HPDE6-E6E7 (cell line): ENCODE measurements at regions not wholly inside any gene's neighbourhood (a gene's known extent, or its start where the extent isn't known, plus 50 kb on each side); places are given as distances from the start of the nearest gene placed in this dataset.
"Not testable (repeated sequence)": the region's sequence is repeated elsewhere in the genome, so short reads cannot be mapped to it uniquely, and the experiment has no call there.

Experiments used
- DNase-seq: peaks from one replicate; pipeline ENCODE4 v3.0.0; 2011; ENCODE audit warnings: missing footprints; ENCODE audit errors: extremely low spot score

GRCh38 chr5:39656600-39656999, 231.8 kb upstream of the DAB2 start:
- no peak for DNase-seq

- DNase-seq = no peak
Observed at GRCh38 chr5:39654715-39655114, 229.9 kb upstream of the DAB2 start.

GRCh38 chr5:39652481-39652880, 227.7 kb upstream of the DAB2 start:
- DNase-seq = not testable (repeated sequence)

- DNase-seq = no peak
Observed at GRCh38 chr5:39652036-39652435, 227.3 kb upstream of the DAB2 start.

- DNase-seq = no peak
Observed at GRCh38 chr5:39650008-39650762, 225.4 kb upstream of the DAB2 start.

GRCh38 chr5:39648848-39649227, 224.1 kb upstream of the DAB2 start:
- peak; percentile 69 for DNase-seq

DNA sequence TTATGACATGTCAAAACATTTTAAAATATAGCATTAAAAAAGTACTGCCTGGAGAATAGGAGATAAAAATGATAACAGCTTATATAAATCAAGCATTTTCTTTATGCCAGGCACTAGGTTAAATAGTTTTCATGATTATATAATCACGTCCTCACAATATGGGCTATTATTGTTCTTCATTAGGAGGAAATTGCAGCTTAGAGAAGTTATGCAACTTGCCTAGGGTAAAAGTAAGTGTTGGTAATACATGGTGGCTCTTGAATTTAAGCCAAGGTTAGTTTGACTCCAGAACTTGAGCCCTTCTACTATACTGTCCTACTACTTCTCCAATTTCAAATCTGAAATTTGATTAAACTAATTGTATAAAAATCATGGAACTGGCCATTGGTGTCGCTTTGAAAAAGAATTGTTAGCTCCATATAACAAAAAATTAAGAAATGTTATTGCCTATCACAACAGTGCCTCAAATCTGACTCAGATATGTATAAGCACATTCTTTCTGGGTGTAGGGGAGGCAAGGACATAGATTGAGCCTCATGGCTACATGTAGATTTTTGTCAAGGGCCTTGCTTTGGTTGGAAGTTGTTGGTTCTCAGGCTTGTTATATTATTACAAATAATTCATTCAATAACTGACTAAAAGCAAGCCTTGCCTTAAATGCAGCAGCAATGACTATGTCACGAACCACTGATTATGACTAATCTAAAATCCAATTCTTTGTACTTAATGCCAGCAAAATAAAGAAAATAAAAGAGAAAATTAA, 223.5 kb upstream of the DAB2 start:
- DNase-seq = no peak

DNA sequence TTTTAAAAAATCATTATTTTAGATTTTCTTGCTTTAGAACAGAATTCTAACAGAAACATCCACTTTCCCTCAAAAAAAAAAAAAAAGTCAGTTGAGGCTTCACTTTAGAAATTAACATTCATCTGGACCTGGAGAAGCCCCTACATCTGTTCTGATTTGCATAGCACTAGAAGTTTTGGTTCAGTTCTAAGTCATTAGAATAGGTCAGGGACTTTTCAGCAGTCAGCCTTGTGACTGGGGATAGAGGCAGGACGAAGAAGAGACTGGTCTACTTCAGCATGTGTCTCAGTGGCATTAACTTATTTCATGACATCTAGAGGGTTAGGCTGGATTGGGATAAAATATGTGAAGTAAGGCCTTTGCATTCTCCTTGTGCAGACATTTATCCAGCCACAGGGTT, 215.8 kb upstream of the DAB2 start:
- DNase-seq = no peak

- DNase-seq = peak; percentile 19
Observed at GRCh38 chr5:39639618-39640089, 214.9 kb upstream of the DAB2 start.

- no peak for DNase-seq
Observed at GRCh38 chr5:39638813-39639212, 214.0 kb upstream of the DAB2 start.

DNA sequence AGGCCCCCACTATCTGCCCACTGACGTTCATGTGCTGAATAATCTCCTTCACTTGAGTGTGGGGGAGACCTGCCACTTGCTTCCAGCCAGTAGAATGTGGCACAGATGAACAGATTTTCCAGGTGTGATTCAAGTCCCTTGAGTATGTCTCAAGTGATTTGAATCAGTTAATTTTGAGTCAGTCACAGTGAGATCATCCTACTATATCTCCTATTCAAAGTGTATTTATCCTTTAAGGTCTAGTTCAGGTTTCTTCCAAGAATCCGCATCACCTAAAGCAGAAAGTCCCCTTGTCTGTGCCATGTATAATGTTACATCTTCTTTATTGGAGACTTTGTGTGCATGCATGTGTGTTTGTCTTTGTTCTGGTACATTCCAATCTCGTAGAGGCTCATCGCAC, 208.3 kb upstream of the DAB2 start:
- DNase-seq = no peak

DNA sequence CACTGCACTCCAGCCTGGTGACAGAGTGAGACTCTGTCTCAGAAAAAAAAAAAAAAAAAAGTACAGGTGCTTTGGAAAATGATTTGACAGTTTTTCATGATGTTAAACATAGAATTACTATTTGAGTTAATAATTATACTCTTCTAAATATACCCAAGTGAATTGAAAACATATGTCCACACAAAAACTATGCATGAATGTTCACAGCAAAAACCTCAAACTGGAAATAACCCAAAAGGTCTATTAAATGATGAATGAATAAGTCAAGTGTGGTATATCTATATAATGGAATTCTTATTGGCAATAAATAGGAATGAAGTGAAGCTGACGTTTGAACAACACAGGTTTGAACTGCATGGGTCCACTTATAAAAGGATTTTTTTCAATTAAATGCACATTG, 207.2 kb upstream of the DAB2 start:
- DNase-seq = no peak

DNA sequence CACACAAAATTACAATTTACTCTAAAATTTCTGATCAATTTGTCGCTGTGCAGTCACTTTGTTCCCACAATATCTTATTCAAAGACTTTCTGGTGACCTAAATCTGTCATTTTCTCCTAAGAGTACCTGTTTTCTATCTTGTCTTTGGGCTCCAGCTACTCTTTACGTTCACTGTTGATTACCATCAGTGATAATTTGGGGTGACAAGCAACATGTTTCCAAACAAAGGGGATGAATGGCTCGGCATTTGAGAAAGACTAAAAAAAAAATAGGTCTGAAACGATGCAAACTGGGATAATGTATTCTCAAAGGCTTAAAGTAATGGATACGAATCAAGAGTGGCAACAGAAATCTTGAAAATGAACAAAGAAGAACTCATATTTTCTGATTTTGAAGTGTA, 205.2 kb upstream of the DAB2 start:
- DNase-seq = no peak

- DNase-seq = no peak
Observed at GRCh38 chr5:39628348-39628747, 203.6 kb upstream of the DAB2 start.

GRCh38 chr5:39624890-39625289, 200.1 kb upstream of the DAB2 start:
- DNase-seq = no peak

- peak; percentile 81 for DNase-seq
Observed at GRCh38 chr5:39624268-39624886, 199.6 kb upstream of the DAB2 start.

DNA sequence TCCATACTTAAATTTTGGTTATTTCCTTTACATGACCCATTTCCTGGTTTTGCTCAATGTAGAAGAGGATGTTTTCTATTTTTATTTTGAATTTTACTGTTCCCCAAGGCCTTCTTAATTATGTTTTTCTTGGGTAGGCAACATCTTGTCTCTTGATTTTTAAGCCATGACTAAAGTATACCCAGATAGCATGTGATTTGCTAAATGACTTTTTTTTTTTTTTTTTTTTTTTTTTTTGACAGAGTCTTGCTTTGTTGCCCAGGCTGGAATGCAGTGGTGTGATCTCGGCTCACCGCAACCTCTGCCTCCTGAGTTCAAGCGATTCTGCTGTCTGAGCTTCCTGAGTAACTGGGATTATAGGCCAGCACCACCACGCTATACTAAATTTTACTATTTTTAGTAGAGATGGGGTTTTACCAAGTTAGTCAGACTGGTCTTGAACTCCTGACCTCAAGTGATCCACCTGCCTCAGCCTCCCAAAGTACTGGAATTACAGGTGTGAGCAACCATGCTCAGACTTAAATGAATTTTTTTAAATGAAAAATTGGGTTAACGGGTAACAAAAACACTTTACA, 198.6 kb upstream of the DAB2 start:
- DNase-seq = no peak

DNA sequence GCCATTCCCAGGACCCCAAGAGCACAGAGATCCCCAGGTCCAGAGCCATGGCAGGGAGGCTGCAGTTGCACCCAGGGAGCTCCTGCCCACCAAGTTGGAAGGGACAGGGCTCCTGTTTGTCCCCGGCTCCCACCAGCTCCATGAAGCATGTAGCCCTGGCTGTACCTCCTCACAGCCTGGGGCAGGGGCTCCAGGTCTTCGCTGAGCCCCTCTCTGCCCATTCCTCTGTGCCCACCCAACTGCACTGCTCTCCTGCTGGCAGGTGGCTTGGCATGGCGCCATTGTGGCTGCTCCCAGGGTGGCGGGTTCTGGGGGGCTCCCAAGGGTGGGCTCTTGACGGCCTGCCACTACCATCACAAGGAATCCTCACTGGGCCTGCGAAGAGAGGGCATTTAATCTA, 197.5 kb upstream of the DAB2 start:
- DNase-seq = no peak

DNA sequence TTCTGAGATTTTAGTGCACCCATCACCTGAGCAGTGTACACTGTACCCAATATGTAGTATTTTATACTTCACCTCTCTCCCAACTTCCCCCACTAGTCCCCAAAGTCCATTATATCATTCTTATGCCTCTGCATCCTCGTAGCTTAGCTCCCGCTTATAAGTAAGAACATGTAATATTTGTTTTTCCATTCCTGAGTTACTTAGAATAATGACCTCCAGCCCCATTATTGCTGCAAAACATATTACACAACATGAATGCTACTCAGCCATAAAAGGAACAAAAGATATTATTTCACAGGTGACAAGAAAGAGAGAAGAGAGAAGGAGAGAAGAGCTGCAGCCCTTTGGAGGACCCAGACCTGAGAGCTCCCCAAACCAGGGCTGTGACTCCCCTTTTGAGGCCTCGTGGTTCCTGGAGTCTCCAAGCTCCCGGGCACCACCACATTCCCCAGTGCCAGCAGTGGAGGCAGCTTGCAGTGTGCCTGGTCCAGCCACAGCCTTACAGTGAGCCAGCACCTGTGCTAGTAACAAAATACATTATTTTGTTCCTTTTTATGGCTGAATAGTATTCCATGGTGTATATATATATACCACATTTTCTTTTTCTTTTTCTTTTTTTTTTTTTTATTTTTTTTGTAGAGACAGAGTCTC, 194.5 kb upstream of the DAB2 start:
- no peak for DNase-seq

DNA sequence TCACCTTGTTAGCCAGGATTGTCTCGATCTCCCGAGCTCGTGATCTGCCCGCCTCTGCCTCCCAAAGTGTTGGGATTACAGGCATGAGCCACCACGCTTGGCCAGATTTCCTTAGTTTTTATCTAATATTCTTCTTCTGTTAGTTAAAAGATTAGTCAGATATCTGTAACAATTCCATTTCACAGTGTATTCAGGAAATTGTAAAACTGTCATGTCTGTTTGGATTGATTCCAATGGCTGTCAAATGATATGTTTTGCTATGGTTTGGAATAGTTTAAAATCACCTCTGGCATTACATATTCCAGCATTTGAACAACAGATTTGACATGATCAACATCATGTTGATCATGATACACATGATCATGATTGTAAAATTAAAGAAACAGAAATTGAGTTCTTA, 193.6 kb upstream of the DAB2 start:
- DNase-seq = no peak

GRCh38 chr5:39616131-39616530, 191.4 kb upstream of the DAB2 start:
- DNase-seq = no peak

GRCh38 chr5:39611076-39611475, 186.3 kb upstream of the DAB2 start:
- not testable (repeated sequence) for DNase-seq
